BLaER1 (cell line): ENCODE measurements at regions not wholly inside any gene's neighbourhood (a gene's known extent, or its start where the extent isn't known, plus 50 kb on each side); places are given as distances from the start of the nearest gene placed in this dataset.

ENCODE experiments used
- H3K27ac ChIP-seq: shearing (Covaris generic); formaldehyde crosslinking; 2 replicates; pipeline ENCODE4 v1.8.1; 2022
- H3K27me3 ChIP-seq: shearing (Covaris generic); formaldehyde crosslinking; 2 replicates; pipeline ENCODE4 v1.8.1; 2022
- H3K36me3 ChIP-seq: shearing (Covaris generic); formaldehyde crosslinking; 2 replicates; pipeline ENCODE4 v1.8.1; 2022
- H3K4me1 ChIP-seq: shearing (Covaris generic); formaldehyde crosslinking; 2 replicates; pipeline ENCODE4 v1.8.1; 2022
- H3K4me2 ChIP-seq: shearing (Covaris generic); formaldehyde crosslinking; 2 replicates; pipeline ENCODE4 v1.8.1; 2022
- H3K4me3 ChIP-seq: shearing (Covaris generic); formaldehyde crosslinking; 2 replicates; pipeline ENCODE4 v1.8.1; 2022
- H3K9ac ChIP-seq: shearing (Covaris generic); formaldehyde crosslinking; 2 replicates; pipeline ENCODE4 v1.8.1; 2022
- H3K9me3 ChIP-seq: shearing (Covaris generic); formaldehyde crosslinking; 2 replicates; pipeline ENCODE4 v1.8.1; 2022
- H4K20me1 ChIP-seq: shearing (Covaris generic); formaldehyde crosslinking; 2 replicates; pipeline ENCODE4 v1.8.1; 2022
- Cebpa-rat ChIP-seq: shearing (Covaris generic); IDR thresholded peaks from 2 replicates; pipeline ENCODE4 v1.8.1; 2022

- H3K9ac ChIP-seq = no peak overlapping the region
- no peaks in the 10 kb centered on the region for H3K4me1 ChIP-seq
- no peaks in the 10 kb centered on the region for H3K27me3 ChIP-seq
- no peak overlapping the region for H3K4me2 ChIP-seq
- H3K9me3 ChIP-seq = no peaks in the 10 kb centered on the region
- H3K27ac ChIP-seq = no peak overlapping the region
- no peak for TF ChIP-seq Cebpa-rat
- no peak overlapping the region for H3K4me3 ChIP-seq
- H4K20me1 ChIP-seq = no peaks in the 10 kb centered on the region
- no peaks in the 10 kb centered on the region for H3K36me3 ChIP-seq
Observed at GRCh38 chr7:19392246-19392645, 247.0 kb upstream of the FERD3L start.

- Histone ChIP-seq H3K4me2 (no peak overlapping the region), H3K36me3 (no peaks in the 10 kb centered on the region), H3K9ac (no peak overlapping the region), H3K4me3 (no peak overlapping the region), H3K27ac (no peak overlapping the region), H4K20me1 (no peaks in the 10 kb centered on the region), H3K27me3 (no peaks in the 10 kb centered on the region), H3K4me1 (no peaks in the 10 kb centered on the region), H3K9me3 (no peaks in the 10 kb centered on the region)
- TF ChIP-seq Cebpa-rat = no peak
Observed at GRCh38 chr7:19390795-19391194, 245.6 kb upstream of the FERD3L start.

DNA sequence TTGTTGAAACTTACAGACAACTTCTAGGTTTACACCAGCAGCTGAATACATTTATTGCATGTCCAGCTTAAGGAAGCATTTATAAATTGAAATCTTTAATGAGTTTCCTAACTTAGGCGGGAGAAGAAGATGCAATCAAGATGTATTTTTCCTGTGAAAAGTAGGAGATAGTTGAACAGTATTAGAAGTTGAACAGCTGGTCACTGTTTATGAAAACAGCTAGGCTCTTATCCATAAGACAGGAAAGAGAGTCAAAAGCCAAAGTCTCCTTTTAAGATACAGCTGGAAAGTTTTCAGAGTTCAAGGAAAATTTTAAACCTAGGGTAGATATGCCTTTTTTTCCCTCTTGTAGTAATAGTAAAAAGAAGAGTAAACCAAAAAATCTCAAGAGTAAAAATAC is 236.1 kb upstream of the FERD3L start:
- no peaks in the 10 kb centered on the region for H3K4me1 ChIP-seq
- no peak overlapping the region for H3K27ac ChIP-seq
- no peak overlapping the region for H3K4me2 ChIP-seq
- no peak for TF ChIP-seq Cebpa-rat
- H3K9me3 ChIP-seq = no peaks in the 10 kb centered on the region
- H3K27me3 ChIP-seq = no peaks in the 10 kb centered on the region
- H3K4me3 ChIP-seq = no peak overlapping the region
- H3K9ac ChIP-seq = no peak overlapping the region
- no peaks in the 10 kb centered on the region for H3K36me3 ChIP-seq
- no peaks in the 10 kb centered on the region for H4K20me1 ChIP-seq

- Histone ChIP-seq H3K27me3 (no peaks in the 10 kb centered on the region), H3K4me3 (no peak overlapping the region), H3K4me2 (no peak overlapping the region), H4K20me1 (no peaks in the 10 kb centered on the region), H3K4me1 (no peaks in the 10 kb centered on the region), H3K36me3 (no peaks in the 10 kb centered on the region), H3K27ac (no peak overlapping the region), H3K9ac (no peak overlapping the region), H3K9me3 (0 out of 2 replicates have a peak, but pooled peaks cover 3% of the 10 kb centered on the region)
- no peak for TF ChIP-seq Cebpa-rat
Observed at GRCh38 chr7:19378345-19378714, 233.1 kb upstream of the FERD3L start.

DNA sequence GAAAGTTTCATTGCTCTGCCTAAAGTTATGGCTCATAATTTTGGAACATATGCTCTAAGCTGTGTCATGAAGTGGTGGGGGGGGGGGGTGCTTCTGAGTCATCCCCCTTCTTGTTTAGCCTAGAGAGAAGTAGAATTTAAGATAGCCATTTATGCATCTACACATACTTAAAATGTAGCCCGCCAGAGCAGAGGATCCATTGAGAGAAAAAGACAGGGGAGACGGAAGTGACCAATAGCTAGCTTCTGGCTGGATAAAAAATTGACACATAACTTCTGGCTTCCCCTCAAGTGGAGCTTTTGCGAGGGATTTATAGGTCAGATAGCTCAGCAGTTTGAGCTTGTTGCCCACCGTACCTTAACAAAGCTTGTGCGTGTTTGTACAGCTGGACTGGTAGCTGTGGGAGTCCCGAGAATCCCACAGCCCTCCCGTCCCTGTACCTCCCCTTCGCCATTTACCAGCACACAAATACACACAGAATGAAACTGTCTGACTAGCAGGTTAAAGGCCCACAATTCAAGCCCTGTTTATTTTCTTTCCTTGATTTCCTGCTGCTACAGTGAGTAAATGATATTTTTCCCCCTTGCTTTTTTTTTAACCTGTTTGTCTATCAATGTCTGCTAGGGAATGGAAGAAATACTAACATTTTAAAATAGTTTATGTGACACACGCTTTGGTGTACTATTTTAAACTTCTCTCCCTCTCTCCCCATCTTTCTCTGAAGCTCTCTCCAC is 232.6 kb upstream of the FERD3L start:
- no peaks in the 10 kb centered on the region for H4K20me1 ChIP-seq
- no peak overlapping the region for H3K27ac ChIP-seq
- H3K4me1 ChIP-seq = no peaks in the 10 kb centered on the region
- H3K4me3 ChIP-seq = no peak overlapping the region
- no peak for TF ChIP-seq Cebpa-rat
- H3K9ac ChIP-seq = no peak overlapping the region
- H3K27me3 ChIP-seq = no peaks in the 10 kb centered on the region
- H3K4me2 ChIP-seq = no peak overlapping the region
- H3K9me3 ChIP-seq = 0 out of 2 replicates have a peak, but pooled peaks cover 3% of the 10 kb centered on the region
- H3K36me3 ChIP-seq = no peaks in the 10 kb centered on the region

- no peaks in the 10 kb centered on the region for H3K36me3 ChIP-seq
- 0 out of 2 replicates have a peak, but pooled peaks cover 3% of the 10 kb centered on the region for H3K9me3 ChIP-seq
- TF ChIP-seq Cebpa-rat = no peak
- H3K27ac ChIP-seq = no peak overlapping the region
- H3K9ac ChIP-seq = no peak overlapping the region
- no peaks in the 10 kb centered on the region for H3K27me3 ChIP-seq
- no peak overlapping the region for H3K4me3 ChIP-seq
- H3K4me1 ChIP-seq = no peaks in the 10 kb centered on the region
- no peak overlapping the region for H3K4me2 ChIP-seq
- no peaks in the 10 kb centered on the region for H4K20me1 ChIP-seq
Observed at GRCh38 chr7:19376538-19376937, 231.3 kb upstream of the FERD3L start.

- no peak overlapping the region for H3K9ac ChIP-seq
- no peak overlapping the region for H3K27ac ChIP-seq
- no peaks in the 10 kb centered on the region for H3K36me3 ChIP-seq
- H3K27me3 ChIP-seq = no peaks in the 10 kb centered on the region
- H3K4me1 ChIP-seq = no peaks in the 10 kb centered on the region
- H3K9me3 ChIP-seq = 0 out of 2 replicates have a peak, but pooled peaks cover 3% of the 10 kb centered on the region
- H3K4me3 ChIP-seq = no peak overlapping the region
- no peaks in the 10 kb centered on the region for H4K20me1 ChIP-seq
- no peak for TF ChIP-seq Cebpa-rat
- no peak overlapping the region for H3K4me2 ChIP-seq
Observed at GRCh38 chr7:19375976-19376375, 230.8 kb upstream of the FERD3L start.

GRCh38 chr7:19373334-19373733 is 228.1 kb upstream of the FERD3L start:
- Histone ChIP-seq H3K27ac (no peak overlapping the region), H3K36me3 (no peaks in the 10 kb centered on the region), H3K4me1 (no peaks in the 10 kb centered on the region), H3K9ac (no peak overlapping the region), H3K9me3 (0 out of 2 replicates have a peak, but pooled peaks cover 3% of the 10 kb centered on the region), H4K20me1 (no peaks in the 10 kb centered on the region), H3K4me3 (no peak overlapping the region), H3K4me2 (no peak overlapping the region), H3K27me3 (no peaks in the 10 kb centered on the region)
- no peak for TF ChIP-seq Cebpa-rat

DNA sequence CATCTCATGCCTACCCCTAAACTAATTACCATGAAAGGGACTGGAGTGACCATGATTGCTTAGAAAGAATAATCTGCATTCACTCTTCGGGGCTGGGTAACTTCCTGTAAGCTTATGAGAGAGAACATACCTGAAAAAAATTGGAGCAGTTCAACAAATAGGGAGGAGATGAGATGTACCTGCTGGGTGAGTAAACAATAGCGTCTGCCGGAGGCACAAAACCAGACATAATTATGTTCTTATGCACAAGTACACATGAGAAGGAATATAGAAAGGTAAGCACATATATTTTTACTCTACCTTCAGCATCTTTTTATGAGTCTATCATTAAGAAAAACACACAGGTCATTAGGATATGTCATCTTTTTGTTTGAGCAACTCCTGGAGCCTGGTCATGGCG is 224.6 kb upstream of the FERD3L start:
- TF ChIP-seq Cebpa-rat = no peak
- Histone ChIP-seq H3K4me3 (no peak overlapping the region), H4K20me1 (no peaks in the 10 kb centered on the region), H3K9me3 (no peaks in the 10 kb centered on the region), H3K9ac (no peak overlapping the region), H3K27me3 (no peaks in the 10 kb centered on the region), H3K27ac (no peak overlapping the region), H3K36me3 (no peaks in the 10 kb centered on the region), H3K4me2 (no peak overlapping the region), H3K4me1 (no peaks in the 10 kb centered on the region)

- H3K4me3 ChIP-seq = no peak overlapping the region
- H3K4me1 ChIP-seq = no peaks in the 10 kb centered on the region
- no peak overlapping the region for H3K9ac ChIP-seq
- no peak overlapping the region for H3K4me2 ChIP-seq
- H4K20me1 ChIP-seq = no peaks in the 10 kb centered on the region
- TF ChIP-seq Cebpa-rat = no peak
- H3K9me3 ChIP-seq = no peaks in the 10 kb centered on the region
- H3K36me3 ChIP-seq = no peaks in the 10 kb centered on the region
- H3K27me3 ChIP-seq = no peaks in the 10 kb centered on the region
- H3K27ac ChIP-seq = no peak overlapping the region
Observed at GRCh38 chr7:19369182-19369581, 224.0 kb upstream of the FERD3L start.
